H4 (cell line): ENCODE measurements at regions not wholly inside any gene's neighbourhood (a gene's known extent, or its start where the extent isn't known, plus 50 kb on each side); places are given as distances from the start of the nearest gene placed in this dataset.

Experiments used
- DNase-seq: peaks from one replicate; pipeline ENCODE4 v3.0.0-alpha.2; 2015; ENCODE audit warnings: low spot score

DNA sequence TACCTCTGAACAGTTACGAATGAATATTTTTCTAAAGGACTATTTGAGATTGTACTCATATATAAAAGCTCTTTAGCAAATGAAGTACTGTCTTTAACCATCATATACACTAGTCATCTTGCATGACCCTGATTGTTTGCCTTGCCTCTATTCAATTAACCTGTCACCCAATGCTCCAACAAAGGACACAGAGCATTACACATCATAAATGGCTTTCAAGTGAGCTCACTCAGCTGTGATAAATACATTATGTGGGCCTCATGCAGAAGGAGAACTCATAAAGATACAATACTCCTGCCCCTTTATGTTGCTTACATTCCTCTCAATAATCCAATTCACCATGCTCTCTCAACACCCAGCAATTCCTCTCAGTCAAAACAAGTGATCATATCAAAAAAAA lies 993.0 kb upstream of the PRMT6 start:
- no peak for DNase-seq

DNA sequence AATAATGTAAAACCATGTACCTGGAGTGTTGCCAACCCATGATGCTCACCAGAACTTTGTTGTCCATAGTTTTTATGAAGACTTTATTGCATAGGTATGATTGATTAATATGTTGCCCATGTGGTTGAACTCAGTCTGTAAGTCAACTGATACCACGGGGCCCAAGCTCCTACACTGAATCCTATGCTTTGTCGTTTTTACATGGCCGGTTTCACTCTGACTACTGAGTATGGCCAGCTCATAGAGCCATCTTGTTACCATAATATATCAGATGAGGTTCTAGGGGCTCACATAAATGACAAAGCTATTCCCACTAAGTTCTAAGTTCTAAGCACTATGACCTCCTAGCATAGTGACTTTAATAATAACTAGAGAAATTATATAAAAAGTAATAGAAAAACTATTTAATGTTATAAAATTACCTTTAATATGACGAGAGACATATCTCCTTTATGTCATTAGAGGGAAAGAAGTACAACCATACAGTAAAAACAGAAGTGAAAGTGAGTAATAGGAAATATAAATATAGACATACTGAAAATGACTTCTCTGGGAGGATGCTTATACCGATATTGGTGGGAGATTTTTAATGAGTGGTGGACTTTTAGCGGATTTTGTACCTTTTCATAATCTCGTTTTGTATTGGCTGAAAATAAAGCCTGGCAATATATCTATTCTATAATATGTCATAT lies 983.4 kb upstream of the PRMT6 start:
- DNase-seq: no peak

DNA sequence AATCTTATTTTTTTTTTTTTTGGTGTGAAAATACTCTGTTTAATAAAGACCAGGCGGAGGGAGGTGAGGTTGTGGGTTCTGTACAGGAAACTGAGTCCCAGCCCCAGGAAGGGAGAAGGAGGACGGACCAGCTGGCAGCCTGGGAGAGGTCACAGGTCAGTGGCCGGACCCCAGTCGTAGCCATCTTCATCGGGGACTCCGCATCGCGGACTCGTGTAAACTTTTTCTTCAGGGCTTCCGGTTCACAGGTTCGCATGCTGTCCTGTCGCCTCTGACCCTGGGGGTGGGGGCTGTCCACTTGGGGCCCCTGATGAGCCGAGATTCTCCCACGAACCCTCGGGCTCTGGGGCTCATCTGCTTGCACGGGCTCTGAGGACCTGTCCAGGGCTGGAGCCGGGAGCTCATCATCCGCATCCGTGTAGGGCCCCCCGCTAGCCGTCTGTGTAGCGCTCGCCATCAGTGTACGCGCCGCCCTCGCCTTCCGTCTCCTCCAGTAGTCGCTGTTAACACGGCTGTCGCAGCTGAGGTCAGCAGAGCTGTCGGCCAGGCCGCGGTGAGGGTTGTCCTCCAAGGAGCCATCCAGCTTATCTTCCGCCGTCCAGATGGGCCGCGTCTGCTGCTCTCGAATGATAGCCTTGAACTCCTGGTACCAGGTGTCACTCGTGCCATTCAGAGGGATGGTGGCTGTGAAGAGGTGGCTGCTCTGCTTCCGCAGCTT lies 975.7 kb upstream of the PRMT6 start:
- no peak for DNase-seq

DNA sequence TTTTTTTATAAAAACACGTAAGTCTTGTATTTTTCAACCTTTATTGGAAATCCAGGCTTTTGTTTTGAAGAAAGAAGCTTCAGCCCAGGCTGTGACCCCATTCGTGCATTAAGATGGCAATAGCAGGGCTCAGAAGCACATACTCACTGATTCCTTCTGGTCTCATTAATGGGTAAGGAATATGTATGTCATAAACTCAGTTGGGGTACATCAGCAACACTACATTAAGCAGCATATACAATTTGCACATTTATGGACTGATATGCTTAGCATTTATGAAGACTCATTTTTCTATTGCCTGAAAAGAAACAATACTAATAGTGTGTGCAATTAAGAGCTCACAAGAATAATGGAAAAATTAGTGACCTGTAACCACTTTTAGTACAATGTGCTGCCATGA lies 945.4 kb upstream of the PRMT6 start:
- DNase-seq: no peak

DNA sequence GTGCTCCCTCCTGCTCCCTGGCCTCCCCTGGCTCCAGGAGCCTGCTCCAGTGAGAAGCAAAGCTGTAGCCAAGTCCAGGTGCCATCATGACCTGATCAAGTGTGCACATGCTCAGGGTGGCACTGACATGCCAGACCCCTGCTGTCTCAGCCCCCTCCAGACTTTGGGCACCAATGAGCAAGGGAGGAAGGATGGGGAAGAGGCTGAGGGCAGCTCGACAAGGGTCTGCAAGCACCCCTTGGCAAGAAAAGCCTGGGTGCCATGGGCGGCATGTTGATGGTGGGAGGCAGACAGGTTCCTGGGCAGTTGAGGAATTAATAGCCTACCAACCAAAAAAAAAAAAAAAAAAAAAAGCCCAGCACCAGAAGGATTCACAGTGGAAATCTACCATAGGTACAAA lies 942.6 kb upstream of the PRMT6 start:
- DNase-seq: no peak

DNA sequence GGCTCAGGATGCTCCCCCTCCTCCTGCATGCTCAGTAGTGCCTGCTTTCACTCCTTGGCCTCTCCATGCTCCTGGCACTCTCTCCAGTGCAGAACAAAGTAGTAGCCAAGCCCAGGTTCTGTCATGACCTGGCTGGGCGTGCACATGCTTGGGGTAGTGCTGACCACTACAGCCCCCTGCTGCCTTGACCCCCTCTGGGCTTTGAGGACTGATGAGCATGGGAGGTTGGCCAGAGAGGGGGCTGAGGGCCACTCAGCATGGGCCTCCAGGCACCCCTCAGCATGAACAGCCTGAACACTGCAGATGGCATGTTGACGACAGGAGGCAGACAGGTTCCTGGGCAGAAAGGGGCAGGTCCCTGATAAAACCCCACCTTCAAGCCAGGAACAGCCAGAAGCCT lies 935.7 kb upstream of the PRMT6 start:
- DNase-seq: no peak

DNA sequence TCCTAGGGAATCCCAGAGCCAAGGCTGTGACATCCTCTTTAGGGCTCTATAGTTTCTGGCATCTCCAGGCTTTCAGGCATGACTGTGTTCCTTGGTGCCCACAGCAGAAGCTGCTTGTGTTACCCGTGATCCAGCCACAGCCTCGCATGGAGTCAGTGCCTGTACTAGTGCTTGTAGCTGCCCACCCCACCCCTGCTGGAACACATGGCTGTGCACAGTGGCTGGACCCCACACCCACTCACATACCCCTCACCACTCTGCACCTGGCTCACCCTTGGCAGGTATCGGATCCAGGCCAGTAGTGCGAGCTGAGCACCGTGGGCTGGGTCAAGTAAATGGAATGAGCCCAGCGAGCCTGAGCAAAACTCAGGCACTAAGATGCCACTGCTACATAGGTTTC lies 934.7 kb upstream of the PRMT6 start:
- DNase-seq: no peak

DNA sequence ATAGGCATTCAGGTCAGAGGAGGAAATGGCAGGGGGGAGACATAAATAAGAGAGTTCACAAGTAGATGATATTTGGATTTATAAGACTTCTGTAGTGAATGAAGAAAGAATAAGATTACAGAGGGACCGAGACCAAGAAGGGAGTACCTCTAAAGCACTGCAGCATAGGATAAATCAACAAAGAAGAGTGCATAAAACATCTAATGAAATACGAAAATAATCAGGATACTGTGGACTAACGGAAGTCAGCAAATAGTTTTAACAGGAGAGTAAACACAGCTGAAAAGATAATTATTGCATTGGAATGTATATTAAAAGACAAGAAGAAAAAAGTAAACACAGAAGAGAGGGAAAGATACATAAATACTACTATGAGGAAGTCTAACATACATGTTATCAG lies 921.9 kb upstream of the PRMT6 start:
- no peak for DNase-seq

DNA sequence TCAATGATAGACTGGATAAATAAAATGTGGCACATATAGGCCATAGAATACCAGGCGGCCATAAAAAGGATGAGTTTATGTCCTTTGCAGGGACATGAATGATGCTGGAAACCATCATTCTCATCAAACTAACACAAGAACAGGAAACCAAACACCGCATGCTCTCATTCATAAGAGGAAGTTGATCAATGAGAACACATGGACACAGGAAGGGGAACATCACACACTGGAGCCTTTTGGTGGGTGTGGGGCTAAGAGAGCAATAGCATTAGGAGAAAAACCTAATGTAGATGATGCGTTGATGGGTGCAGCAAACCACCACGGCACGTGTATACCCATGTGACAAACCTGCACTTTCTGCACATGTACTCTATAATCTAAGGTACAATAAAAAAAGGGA lies 883.4 kb upstream of the PRMT6 start:
- DNase-seq: no peak

DNA sequence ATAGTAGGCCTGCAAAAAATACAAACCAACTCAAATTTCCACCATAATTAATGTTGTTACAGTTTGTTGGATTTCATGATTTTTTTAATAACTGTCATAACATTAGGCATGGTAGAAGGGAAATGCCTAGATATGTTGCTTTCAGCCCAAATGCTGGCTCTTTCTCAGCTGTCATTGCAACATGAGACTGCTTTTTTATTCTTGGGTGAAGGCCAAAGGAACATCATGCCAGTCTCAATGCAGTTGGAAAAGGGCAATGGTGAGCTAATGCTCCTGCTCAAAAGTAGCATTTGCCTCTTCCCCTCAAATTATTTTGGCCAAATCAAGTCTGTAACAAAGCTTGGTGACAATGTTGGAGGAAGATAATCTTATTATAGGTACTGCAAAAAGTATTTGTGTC lies 877.7 kb upstream of the PRMT6 start:
- peak; percentile 5 for DNase-seq

DNA sequence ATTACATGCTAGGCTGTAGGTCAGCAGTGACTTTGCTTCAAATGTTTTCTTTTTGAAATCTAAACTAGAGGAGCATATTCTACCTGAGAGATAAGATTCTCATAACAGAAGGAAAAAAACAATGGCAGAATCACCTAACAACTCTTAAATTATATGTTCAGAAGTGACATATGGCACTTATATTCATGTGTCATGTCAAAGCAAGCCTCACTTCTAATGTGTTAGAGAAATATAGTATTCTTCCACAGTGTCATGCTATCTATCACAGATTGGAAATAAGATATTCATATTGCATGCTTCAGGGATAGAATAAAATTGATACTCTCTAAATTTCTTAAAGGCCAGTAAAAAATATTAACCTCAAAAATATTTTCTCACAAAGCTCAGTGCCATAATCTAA lies 874.6 kb upstream of the PRMT6 start:
- DNase-seq: no peak

DNA sequence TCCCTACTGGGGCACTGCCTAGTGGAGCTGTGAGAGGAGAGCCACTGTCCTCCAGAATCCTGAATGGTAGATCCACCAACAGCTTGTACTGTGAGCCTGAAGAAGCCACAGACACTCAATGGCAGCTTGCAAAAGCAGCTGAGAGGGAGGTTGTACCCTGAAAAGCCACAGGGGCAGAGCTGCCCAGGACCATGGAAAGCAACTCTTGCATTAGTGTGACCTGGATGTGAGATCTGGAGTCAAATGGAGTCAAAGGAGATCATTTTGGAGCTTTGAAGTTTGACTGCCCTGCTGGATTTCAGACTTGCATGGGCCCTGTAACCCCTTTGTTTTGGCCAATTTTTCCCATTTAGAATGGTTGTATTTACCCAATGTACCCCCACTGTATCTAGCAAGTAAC lies 871.4 kb upstream of the PRMT6 start:
- no peak for DNase-seq

DNA sequence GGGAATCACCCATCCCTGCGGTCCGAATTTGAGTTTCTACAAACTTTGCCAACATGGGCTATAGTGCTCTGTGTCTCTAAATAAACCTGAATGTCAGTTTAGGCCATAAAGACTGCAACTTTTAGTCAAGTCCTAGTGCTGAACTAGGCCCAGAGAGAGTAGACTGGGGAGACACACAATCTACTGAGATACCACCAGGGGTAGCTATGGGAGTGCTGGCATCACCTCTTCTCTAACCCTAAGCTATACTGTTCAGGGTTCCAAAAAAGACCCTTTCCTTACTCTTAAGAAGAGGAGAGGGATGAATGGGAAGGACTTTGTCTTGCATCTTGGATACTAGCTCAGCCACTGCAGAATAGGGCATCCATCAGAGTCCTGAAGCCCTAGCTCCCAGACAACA lies 866.7 kb upstream of the PRMT6 start:
- DNase-seq: no peak

DNA sequence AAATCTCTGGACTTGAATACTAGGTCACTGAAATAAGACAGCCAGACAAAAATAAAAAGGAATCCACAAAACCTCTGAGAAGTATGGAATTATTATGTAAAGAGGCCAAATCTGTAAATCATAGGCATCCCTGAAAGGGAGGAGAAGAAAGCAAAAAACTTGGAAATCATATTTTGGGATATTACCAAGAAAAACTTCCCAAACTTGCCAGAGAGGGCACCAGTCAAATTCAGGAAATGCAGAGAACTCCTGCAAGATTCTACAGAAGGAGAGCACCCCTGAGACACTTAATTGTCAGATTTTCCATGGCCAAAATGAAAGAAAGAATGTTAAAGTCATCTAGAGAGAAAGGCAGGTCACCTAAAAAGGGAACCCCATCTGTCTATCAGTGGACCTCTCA lies 862.3 kb upstream of the PRMT6 start:
- DNase-seq: no peak

DNA sequence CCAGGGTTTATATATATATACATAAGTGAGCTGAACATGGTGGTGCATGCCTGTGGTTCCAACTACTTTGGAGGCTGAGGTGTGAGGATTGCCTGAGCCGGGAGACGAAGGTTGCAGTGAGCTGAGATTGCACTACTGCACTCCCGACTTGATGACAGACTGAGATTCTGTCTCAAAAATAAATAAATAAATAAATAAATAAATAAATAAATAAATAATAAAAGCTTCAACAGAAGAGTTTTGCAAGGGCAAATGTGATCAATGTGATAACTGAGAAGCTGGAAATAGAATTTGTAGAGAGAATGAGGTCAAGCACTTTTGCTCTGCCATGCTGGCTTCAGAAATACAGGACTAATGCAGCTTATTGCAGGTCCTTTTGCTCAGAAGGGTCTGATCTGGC lies 855.8 kb upstream of the PRMT6 start:
- DNase-seq: no peak

DNA sequence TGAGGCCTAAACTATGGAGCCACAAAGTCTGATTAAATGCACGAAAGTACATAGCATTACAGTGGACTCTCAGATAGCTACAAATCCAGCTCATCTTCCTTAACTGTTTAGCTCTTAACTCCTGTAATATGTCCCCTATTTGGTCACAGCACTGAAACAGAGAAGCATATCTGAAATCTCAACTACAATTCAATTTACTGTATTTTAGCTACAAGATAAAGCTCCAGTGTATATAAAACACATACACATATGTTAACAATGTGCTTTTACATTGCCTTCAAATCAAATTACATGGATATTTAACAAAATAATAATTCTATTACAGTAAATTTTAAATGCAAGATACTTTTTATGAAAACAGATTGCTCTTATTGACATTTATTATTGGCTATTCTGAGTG lies 849.3 kb upstream of the PRMT6 start:
- DNase-seq: no peak

DNA sequence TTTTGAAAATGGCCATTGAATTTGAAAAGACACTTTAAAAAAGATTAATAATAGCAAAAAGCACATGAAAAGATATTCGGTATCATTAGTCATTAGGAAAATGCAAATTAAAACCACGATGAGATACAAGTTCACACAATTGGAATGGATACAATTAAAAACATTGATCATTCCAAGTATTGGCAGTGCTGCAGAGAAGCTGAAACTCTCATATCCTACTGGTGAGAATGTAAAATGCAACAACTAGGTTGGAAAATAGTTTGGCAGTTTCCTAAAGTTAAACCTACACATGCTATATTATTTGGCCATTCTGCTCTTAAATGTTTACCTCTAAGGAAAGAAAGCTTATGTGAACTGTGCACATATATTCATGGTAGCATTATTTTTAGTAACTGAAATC lies 838.7 kb upstream of the PRMT6 start:
- DNase-seq: no peak

DNA sequence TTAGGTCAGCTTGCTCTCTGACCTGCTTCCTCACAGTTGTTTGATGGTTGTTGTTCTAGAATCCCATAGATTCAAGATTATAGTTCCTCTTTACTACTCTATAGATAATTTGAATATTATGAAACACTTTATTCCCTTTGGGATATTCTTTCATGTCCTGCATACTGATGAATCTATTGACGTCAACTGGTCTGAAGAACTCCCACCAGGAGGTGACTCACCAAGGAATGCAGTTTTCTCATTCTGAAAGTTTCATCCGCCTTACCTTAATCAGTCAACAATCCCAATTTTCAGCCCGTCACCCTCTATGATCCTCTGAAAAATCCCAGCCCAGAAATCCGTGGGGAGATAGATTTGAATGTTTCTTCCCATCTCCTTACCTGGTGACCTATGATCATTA lies 834.1 kb upstream of the PRMT6 start:
- no peak for DNase-seq

DNA sequence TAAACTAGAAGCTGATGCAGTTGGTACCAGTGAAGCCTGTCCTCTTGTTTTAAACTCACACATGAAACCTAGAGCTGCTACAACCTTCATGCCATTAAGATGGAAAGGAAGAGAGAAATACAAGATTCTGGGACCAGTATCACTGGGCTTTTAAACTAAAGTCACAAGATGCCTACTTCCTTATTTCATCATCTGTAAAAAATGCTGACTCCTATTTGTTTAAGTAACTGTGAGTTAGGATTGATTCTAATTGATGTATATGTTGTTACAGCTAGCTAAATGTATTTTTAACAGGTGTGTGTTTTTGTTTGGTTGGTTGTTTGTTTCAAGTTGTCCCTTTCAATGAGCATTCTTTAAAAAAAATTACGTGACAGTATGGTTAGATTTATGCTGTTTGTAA lies 833.3 kb upstream of the PRMT6 start:
- no peak for DNase-seq

DNA sequence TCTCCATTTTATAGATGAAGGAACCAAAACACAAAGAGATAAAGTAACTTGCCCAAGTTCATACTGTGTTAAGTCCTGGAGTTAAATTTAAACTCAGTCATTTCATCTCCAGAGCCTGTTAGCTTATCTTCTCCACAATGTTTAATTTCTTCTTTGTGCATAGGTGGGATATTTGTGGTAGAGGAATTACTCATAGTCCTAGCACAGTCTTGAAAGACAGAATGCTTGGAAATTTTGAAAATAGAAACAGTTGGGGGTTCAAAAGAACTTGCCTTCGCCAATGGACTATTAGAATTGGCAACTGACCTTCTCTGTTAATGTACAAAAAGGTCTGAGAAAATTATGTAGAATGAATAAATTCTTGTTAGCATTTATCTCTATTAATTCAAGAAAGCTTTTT lies 832.0 kb upstream of the PRMT6 start:
- no peak for DNase-seq

DNA sequence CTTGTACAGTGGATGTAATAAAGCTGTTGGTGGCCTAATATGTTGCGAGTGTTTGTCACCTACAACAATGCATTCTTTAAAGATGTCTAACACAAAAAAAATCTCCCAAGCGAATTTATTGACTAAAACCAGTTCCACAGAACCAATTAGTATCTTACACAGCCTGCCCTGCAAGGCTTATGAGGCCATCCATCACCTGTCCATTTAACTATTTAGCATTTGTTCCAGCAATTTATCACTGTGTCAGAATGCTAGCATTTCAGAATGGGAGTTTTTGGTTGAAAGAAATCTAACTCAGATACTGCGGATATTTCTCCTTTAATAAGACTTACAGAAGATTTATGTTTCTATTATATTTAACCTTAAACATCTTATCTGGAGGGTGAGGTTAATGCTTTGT lies 831.1 kb upstream of the PRMT6 start:
- DNase-seq: no peak

DNA sequence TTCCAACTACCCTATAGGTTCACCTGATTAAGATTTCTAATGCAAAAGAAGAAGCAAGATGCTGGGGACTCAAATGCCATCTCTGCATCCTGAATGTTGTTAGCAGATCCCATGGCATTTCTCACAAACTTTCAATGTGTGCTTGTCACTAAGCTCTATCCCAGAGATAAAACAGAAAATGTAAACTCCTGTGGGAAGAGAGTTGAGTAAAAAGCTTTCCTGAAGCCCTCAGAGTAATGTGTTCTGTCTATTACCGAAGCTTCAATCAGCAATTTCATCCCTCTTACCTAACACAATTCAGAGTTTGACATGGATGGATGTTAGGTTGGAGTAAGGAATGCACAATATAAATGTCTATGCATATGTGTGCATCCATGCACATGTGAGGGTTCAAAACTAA lies 829.9 kb upstream of the PRMT6 start:
- no peak for DNase-seq

DNA sequence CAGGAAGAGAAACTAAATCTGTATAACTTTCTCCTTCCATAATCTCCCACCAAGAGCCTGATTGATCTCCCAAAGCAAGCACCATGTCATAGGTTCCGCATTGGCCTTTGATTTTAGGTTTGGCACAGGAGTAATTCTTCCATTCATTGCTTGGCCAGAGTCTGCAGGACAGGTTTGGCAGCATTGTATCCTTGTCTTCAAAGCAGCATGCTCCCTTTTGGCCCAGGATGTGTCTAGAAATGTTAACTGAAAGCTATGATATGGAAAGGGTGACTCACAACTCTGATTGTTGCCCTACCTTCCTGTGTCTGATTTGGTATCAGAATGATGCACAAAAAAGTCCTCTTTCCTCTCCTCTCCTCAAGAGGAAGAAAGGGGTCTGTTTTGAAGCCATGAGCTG lies 824.3 kb upstream of the PRMT6 start:
- DNase-seq: no peak

DNA sequence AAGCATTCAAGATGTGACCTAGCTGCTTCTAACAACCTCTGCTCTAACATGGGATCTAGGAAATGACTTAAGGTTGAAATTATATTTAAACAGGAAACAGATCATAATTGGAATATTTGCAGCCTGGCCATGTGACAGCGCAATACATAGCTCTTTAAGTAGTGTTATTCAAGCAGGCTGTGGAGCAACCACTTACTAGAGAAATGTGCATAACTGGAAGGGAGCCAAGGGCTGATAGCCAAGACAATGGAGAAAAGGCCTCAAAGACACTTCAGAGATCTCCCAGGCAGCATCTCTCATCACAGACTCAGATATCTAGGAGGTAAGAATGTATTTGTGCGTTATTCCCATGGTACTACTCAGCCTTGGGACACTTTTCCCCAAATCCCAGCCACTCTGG lies 823.0 kb upstream of the PRMT6 start:
- DNase-seq: no peak
